Keratinocyte (primary cell): ENCODE measurements at regions not wholly inside any gene's neighbourhood (a gene's known extent, or its start where the extent isn't known, plus 50 kb on each side); places are given as distances from the start of the nearest gene placed in this dataset.

Experiments used
- CTCF ChIP-seq, 3 experiments: IDR thresholded peaks in 1 of 3; conservative IDR thresholded peaks in 1 of 3; optimal IDR thresholded peaks in 1 of 3; 2 replicates in 2 of 3; 3 replicates in 1 of 3; pipeline versions ENCODE3 to v1.5.1; 2011; ENCODE audit warnings: low read length in 3 of 3, mild to moderate bottlenecking in 3 of 3, moderate library complexity in 2 of 3, control low read depth in 1 of 3, inconsistent platforms in 1 of 3; ENCODE audit not compliant: insufficient read depth in 2 of 3; ENCODE audit errors: extremely low read depth in 1 of 3
- EZH2 ChIP-seq: IDR thresholded peaks from one replicate; pipeline ENCODE4 v1.6.1; 2012; ENCODE audit warnings: inconsistent platforms, mild to moderate bottlenecking, low read length, moderate library complexity

- TF ChIP-seq CTCF (optimal IDR thresholded peaks at IDR 0.05 in 1 of 3, IDR thresholded peaks at IDR 0.05 in 1 of 3, conservative IDR thresholded peaks at IDR 0.05 in 1 of 3; ENCODE audit: extremely low read depth in 1 of 3, insufficient read depth in 2 of 3, low read length in 3 of 3) = no peak
- no peak for TF ChIP-seq EZH2
These were observed 72.9 kb upstream of the ATP2C1 start for GRCh38 chr3:130820976-130821375.
